Adrenal gland (tissue), 5 donors: ENCODE measurements at regions not wholly inside any gene's neighbourhood (a gene's known extent, or its start where the extent isn't known, plus 50 kb on each side); places are given as distances from the start of the nearest gene placed in this dataset.
"Not testable (repeated sequence)": the region's sequence is repeated elsewhere in the genome, so short reads cannot be mapped to it uniquely, and the experiment has no call there.

Experiments used
- CTCF ChIP-seq, 6 experiments: fragments of 450-650 bp in 4 of 6; fragments of 200-600 bp in 2 of 6; sonication (generic) in 1 of 6; IDR thresholded peaks; 1 replicate in 5 of 6; 2 replicates in 1 of 6; pipeline versions ENCODE4 v1.5.1 to v1.8.0; 2016 to 2021; ENCODE audit warnings: antibody characterized with exemption in 6 of 6, mild to moderate bottlenecking in 2 of 6, moderate library complexity in 1 of 6
- POLR2A ChIP-seq, 2 donors: fragments of 450-650 bp; IDR thresholded peaks; one replicate each; pipeline ENCODE4 v1.6.1; 2017; ENCODE audit warnings: antibody characterized with exemption in 2 of 2, mild to moderate bottlenecking in 2 of 2, moderate library complexity in 1 of 2
- donor health status: DM: no; HTN: no; CAD: no.

- not testable (repeated sequence) for TF ChIP-seq CTCF, POLR2A (IDR thresholded peaks at IDR 0.05)
Observed at GRCh38 chr10:34892521-34892920, 77.4 kb upstream of the PARD3 start.
